Endothelial cell of umbilical vein (primary cell): ENCODE measurements at regions not wholly inside any gene's neighbourhood (a gene's known extent, or its start where the extent isn't known, plus 50 kb on each side); places are given as distances from the start of the nearest gene placed in this dataset.

Experiments
- BruUV-seq: library from RNA; stranded (reverse); fragments of 400-500 nt; replicated peaks from 2 replicates; lab custom pipeline; 2021; lab: Mats Ljungman, UMichigan
- CTCF ChIA-PET: fragments of 300-600, 350-600 bp; sonication (Branson Sonifier 250); formaldehyde crosslinking; loops from one replicate; lab custom pipeline; 2021; ENCODE audit warnings: antibody characterized with exemption, inconsistent platforms; lab: Charles Lee
- POLR2A ChIA-PET: fragments of 300-600, 350-600 bp; sonication (Branson Sonifier 250); formaldehyde crosslinking; loops from one replicate; lab custom pipeline; 2021; ENCODE audit warnings: antibody characterized with exemption, inconsistent platforms; lab: Charles Lee
- DNase-seq: peaks from one replicate; pipeline ENCODE4 v3.0.0-alpha.2; 2011; ENCODE audit warnings: low read depth, low spot score
- FAIRE-seq: peaks from 2 replicates; lab custom pipeline; 2011; peaks lifted over from hg19 to GRCh38; lab: Jason Lieb, UNC
- H2AFZ ChIP-seq: 2 replicates; pipeline ENCODE4 v1.6.0; 2012; ENCODE audit warnings: low read depth, low read length, control low read depth, inconsistent platforms
- H3K27ac ChIP-seq: 2 replicates; pipeline ENCODE4 v1.5.1; 2011; ENCODE audit warnings: low read depth, mild to moderate bottlenecking, control low read depth, low read length, moderate library complexity; ENCODE audit not compliant: insufficient read depth
- H3K27me3 ChIP-seq, 2 experiments: 2 replicates each; pipeline versions ENCODE4 v1.6.0 to v1.6.1; 2011; ENCODE audit warnings: low read length in 2 of 2, mixed read lengths in 1 of 2; ENCODE audit not compliant: control insufficient read depth in 2 of 2, insufficient read depth in 2 of 2
- H3K36me3 ChIP-seq, 2 experiments: 2 replicates in 1 of 2; 3 replicates in 1 of 2; pipeline ENCODE4 v1.5.1; 2011; ENCODE audit warnings: low read length in 2 of 2, mild to moderate bottlenecking in 1 of 2, moderate library complexity in 1 of 2; ENCODE audit not compliant: control insufficient read depth in 2 of 2, insufficient read depth in 2 of 2; ENCODE audit errors: extremely low read depth in 1 of 2
- H3K4me1 ChIP-seq: 3 replicates; pipeline ENCODE4 v1.5.1; 2011; ENCODE audit warnings: mild to moderate bottlenecking, low read length; ENCODE audit not compliant: control insufficient read depth, insufficient read depth; ENCODE audit errors: extremely low read depth
- H3K4me2 ChIP-seq: 2 replicates; pipeline ENCODE4 v1.6.1; 2011; ENCODE audit warnings: low read length, control low read depth, mixed read lengths; ENCODE audit not compliant: insufficient read depth
- H3K4me3 ChIP-seq, 3 experiments: fragments of 200-600 bp in 1 of 3; sonication (generic), shearing (Covaris generic) in 1 of 3; replicated peaks in 1 of 3; 2 replicates each; pipeline ENCODE4 v1.5.1; 2011 to 2016; ENCODE audit warnings: control low read depth in 3 of 3, low read length in 3 of 3, mild to moderate bottlenecking in 2 of 3, inconsistent platforms in 1 of 3, low read depth in 1 of 3, moderate library complexity in 1 of 3; ENCODE audit not compliant: insufficient read depth in 1 of 3
- H3K79me2 ChIP-seq: 2 replicates; pipeline ENCODE4 v1.6.0; 2012; ENCODE audit warnings: low read length, inconsistent platforms; ENCODE audit not compliant: control insufficient read depth, insufficient read depth
- H3K9ac ChIP-seq: replicated peaks from 2 replicates; pipeline ENCODE3; 2011; ENCODE audit warnings: low read length, control low read depth; ENCODE audit not compliant: insufficient read depth; ENCODE audit errors: extremely low read depth
- H3K9me1 ChIP-seq: replicated peaks from 3 replicates; pipeline ENCODE4 v1.6.0; 2011; ENCODE audit warnings: mild to moderate bottlenecking, low read length; ENCODE audit not compliant: control insufficient read depth, insufficient read depth; ENCODE audit errors: extremely low read depth
- H3K9me3 ChIP-seq: replicated peaks from 2 replicates; pipeline ENCODE4 v1.5.1; 2012; ENCODE audit warnings: low read length, inconsistent platforms; ENCODE audit not compliant: control insufficient read depth, insufficient read depth
- H4K20me1 ChIP-seq: replicated peaks from 2 replicates; pipeline ENCODE3; 2011; ENCODE audit warnings: mild to moderate bottlenecking, low read length; ENCODE audit not compliant: control insufficient read depth, insufficient read depth; ENCODE audit errors: extremely low read depth
- EZH2 ChIP-seq: IDR thresholded peaks from 2 replicates; pipeline ENCODE4 v1.6.1; 2012; ENCODE audit warnings: borderline replicate concordance, low read depth, mild to moderate bottlenecking, moderate library complexity, low read length, inconsistent platforms; ENCODE audit not compliant: severe bottlenecking
- FOS ChIP-seq: IDR thresholded peaks from 2 replicates; pipeline ENCODE4 v1.6.1; 2011; ENCODE audit warnings: mild to moderate bottlenecking, low read length, moderate library complexity, borderline replicate concordance; ENCODE audit not compliant: insufficient read depth
- GATA2 ChIP-seq: IDR thresholded peaks from 2 replicates; pipeline ENCODE4 v1.7.0; 2011; ENCODE audit warnings: low read depth, mild to moderate bottlenecking, moderate library complexity, mixed read lengths, low read length; ENCODE audit not compliant: insufficient read length, insufficient read depth
- JUN ChIP-seq: IDR thresholded peaks from 2 replicates; pipeline ENCODE4 v1.6.1; 2011; ENCODE audit warnings: borderline replicate concordance, low read depth; ENCODE audit not compliant: insufficient read length, insufficient read depth
- MYC ChIP-seq: IDR thresholded peaks from one replicate; pipeline ENCODE4 v1.6.1; 2011; ENCODE audit warnings: mild to moderate bottlenecking, low read depth, low read length
- POLR2A ChIP-seq: IDR thresholded peaks from 2 replicates; pipeline ENCODE4 v1.6.1; 2012; ENCODE audit warnings: low read depth, mild to moderate bottlenecking, control low read depth, low read length
- POLR2AphosphoS5 ChIP-seq: IDR thresholded peaks from 2 replicates; pipeline ENCODE4 v1.6.1; 2012; ENCODE audit warnings: low read depth, mild to moderate bottlenecking, control low read depth, low read length, moderate library complexity; ENCODE audit not compliant: insufficient read depth
- dilution Hi-C: fragments of 300-500 bp; cut with MboI; formaldehyde crosslinking; loops from one replicate; pipeline ENCODE4 v1.15.0; 2019; ENCODE audit warnings: low sequenced_read_pairs; ENCODE audit not compliant: extremely low pct_ligation_motif_present
- intact Hi-C: fragments of 100-400 bp; cut with micrococcal nuclease; formaldehyde crosslinking; loops from one replicate; pipeline ENCODE4 v1.10.0; 2022
- TF ChIP-seq, protein P1 (sequence below), 2 donors: IDR thresholded peaks; 1 replicate in 1 of 2; 2 replicates in 1 of 2; pipeline ENCODE4 v1.5.1; 2011; ENCODE audit warnings: low read length in 2 of 2, mild to moderate bottlenecking in 2 of 2, moderate library complexity in 2 of 2, control low read depth in 1 of 2, inconsistent platforms in 1 of 2, low read depth in 1 of 2; ENCODE audit not compliant: insufficient read depth in 1 of 2; ENCODE audit errors: extremely low read depth in 1 of 2
- TF ChIP-seq, protein P2 (sequence below): IDR thresholded peaks from 2 replicates; pipeline ENCODE4 v1.6.1; 2011; ENCODE audit not compliant: insufficient read depth, insufficient read length

DNA sequence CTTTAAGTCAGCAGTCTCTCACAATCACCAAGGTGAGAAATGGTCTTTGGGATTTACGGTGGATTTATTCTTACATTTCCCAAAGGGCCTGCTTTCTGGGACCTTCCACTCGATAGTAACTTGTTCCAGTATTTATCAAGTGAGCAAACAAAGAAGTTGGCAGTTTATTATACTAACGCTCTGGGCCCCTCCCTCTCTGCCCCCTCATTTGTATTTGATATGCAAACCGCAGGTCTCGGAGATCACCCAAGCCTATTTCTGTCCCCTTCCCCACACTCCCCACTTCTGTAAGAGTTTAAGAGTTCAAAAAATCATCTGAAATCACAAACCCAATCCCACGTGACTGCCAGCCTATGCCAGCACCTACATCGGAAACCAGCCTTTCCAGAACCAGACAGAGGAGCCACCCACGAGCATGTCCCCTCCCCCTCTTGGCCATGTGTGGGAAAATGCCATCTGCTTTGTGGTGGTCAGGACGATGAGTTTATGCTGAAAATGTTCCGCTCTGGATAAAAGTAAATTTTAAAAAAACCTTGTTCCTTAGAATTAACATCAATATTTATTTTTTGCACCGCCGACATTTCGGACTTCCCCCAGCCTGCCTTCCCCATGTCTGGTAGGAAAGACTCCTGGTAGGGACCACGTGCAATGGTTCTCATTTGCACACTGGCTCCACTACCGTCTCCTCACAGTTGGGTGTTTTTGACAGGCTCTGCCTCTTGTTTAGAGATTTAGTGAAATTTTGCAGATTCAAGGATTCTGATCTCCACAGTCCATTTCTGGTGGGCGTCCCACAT is 281.0 kb downstream of the TFAP2C start:
- ChIA-PET CTCF (no interaction called here), POLR2A (no interaction called here)
- Histone ChIP-seq H4K20me1 (no peaks in the 10 kb centered on the region), H3K79me2 (no peaks in the 10 kb centered on the region), H3K9me3 (peaks cover 2% of the 10 kb centered on the region), H3K27me3 (no peaks in the 10 kb centered on the region), H2AFZ (no peak overlapping the region), H3K36me3 (no peaks in the 10 kb centered on the region), H3K9ac (no peak overlapping the region), H3K4me1 (no peaks in the 10 kb centered on the region), H3K9me1 (no peaks in the 10 kb centered on the region), H3K4me3 (no peak overlapping the region), H3K4me2 (no peak overlapping the region), H3K27ac (no peak overlapping the region)
- DNase-seq (no peak), FAIRE-seq (no peak)
- TF ChIP-seq JUN = no peak
- no peak for TF ChIP-seq POLR2AphosphoS5
- TF ChIP-seq, protein P1, sequence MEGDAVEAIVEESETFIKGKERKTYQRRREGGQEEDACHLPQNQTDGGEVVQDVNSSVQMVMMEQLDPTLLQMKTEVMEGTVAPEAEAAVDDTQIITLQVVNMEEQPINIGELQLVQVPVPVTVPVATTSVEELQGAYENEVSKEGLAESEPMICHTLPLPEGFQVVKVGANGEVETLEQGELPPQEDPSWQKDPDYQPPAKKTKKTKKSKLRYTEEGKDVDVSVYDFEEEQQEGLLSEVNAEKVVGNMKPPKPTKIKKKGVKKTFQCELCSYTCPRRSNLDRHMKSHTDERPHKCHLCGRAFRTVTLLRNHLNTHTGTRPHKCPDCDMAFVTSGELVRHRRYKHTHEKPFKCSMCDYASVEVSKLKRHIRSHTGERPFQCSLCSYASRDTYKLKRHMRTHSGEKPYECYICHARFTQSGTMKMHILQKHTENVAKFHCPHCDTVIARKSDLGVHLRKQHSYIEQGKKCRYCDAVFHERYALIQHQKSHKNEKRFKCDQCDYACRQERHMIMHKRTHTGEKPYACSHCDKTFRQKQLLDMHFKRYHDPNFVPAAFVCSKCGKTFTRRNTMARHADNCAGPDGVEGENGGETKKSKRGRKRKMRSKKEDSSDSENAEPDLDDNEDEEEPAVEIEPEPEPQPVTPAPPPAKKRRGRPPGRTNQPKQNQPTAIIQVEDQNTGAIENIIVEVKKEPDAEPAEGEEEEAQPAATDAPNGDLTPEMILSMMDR (IDR thresholded peaks at IDR 0.05; ENCODE audit: extremely low read depth in 1 of 2, insufficient read depth in 1 of 2, low read depth in 1 of 2, low read length in 2 of 2) = no peak
- TF ChIP-seq MYC = no peak
- TF ChIP-seq, protein P2, sequence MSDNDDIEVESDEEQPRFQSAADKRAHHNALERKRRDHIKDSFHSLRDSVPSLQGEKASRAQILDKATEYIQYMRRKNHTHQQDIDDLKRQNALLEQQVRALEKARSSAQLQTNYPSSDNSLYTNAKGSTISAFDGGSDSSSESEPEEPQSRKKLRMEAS = no peak
- TF ChIP-seq FOS = no peak
- no peak for TF ChIP-seq POLR2A
- TF ChIP-seq GATA2 = no peak
- no peak for TF ChIP-seq EZH2
- intact Hi-C loops (no loop called here), dilution Hi-C loops (no loop called here)
- no TSS peak for BruUV-seq
